ENCODE measurements at regions not wholly inside any gene's neighbourhood (a gene's known extent, or its start where the extent isn't known, plus 50 kb on each side); places are given as distances from the start of the nearest gene placed in this dataset.
"Not testable (repeated sequence)": the region's sequence is repeated elsewhere in the genome, so short reads cannot be mapped to it uniquely, and the experiment has no call there.

GRCh38 chr4:181846934-181847333 lies 396.3 kb upstream of the TENM3 start:
- TF ChIP-seq CTCF (IDR thresholded peaks at IDR 0.05) (no peak), POLR2A (IDR thresholded peaks at IDR 0.05) (no peak)
- H3K27me3 ChIP-seq, result no peaks in the 10 kb centered on the region
- WGBS, 2 donors, result 88 to 93% methylated on average over 4 of the region's 4 CpGs
- H3K4me3 ChIP-seq (replicated peaks in 1 of 3), result no peak overlapping the region
- no peak for DNase-seq
- no peak overlapping the region for H3K27ac ChIP-seq
- H3K9me3 ChIP-seq, result no peaks in the 10 kb centered on the region
- H3K4me1 ChIP-seq, result no peaks in the 10 kb centered on the region
- intact Hi-C loops (cut with DNase I), result no loop called here
- no peaks in the 10 kb centered on the region for H3K36me3 ChIP-seq

- Histone ChIP-seq H3K27me3 (no peaks in the 10 kb centered on the region), H3K4me1 (no peaks in the 10 kb centered on the region), H3K27ac (no peak overlapping the region), H3K9me3 (no peaks in the 10 kb centered on the region), H3K4me3 (replicated peaks in 1 of 3) (no peak overlapping the region), H3K36me3 (no peaks in the 10 kb centered on the region)
- TF ChIP-seq CTCF (IDR thresholded peaks at IDR 0.05) (no peak), POLR2A (IDR thresholded peaks at IDR 0.05) (no peak)
- DNase-seq, result no peak
- intact Hi-C loops (cut with DNase I), result no loop called here
- 85 to 90% methylated on average over 6 of the region's 6 CpGs for WGBS, 2 donors
Observed at GRCh38 chr4:181848357-181848756, 394.8 kb upstream of the TENM3 start.

- no peaks in the 10 kb centered on the region for H3K9me3 ChIP-seq
- DNase-seq, result no peak
- no peak overlapping the region for H3K4me3 ChIP-seq (replicated peaks in 1 of 3)
- no peaks in the 10 kb centered on the region for H3K27me3 ChIP-seq
- no peaks in the 10 kb centered on the region for H3K36me3 ChIP-seq
- TF ChIP-seq CTCF (IDR thresholded peaks at IDR 0.05) (no peak), POLR2A (IDR thresholded peaks at IDR 0.05) (no peak)
- intact Hi-C loops (cut with DNase I), result no loop called here
- 77 to 87% methylated on average over 2 of the region's 2 CpGs for WGBS, 2 donors
- no peaks in the 10 kb centered on the region for H3K4me1 ChIP-seq
- no peak overlapping the region for H3K27ac ChIP-seq
Observed at GRCh38 chr4:181849472-181849871, 393.7 kb upstream of the TENM3 start.

GRCh38 chr4:181853881-181854511 lies 389.2 kb upstream of the TENM3 start:
- Histone ChIP-seq H3K4me1 (peaks cover 0 to 5% of the 10 kb centered on the region in 2 donors), H3K9me3 (no peaks in the 10 kb centered on the region), H3K27ac (no peak overlapping the region), H3K4me3 (replicated peaks in 1 of 3) (no peak overlapping the region), H3K27me3 (no peaks in the 10 kb centered on the region), H3K36me3 (no peaks in the 10 kb centered on the region)
- intact Hi-C loops (cut with DNase I), result no loop called here
- TF ChIP-seq POLR2A (IDR thresholded peaks at IDR 0.05) (no peak), CTCF (IDR thresholded peaks at IDR 0.05) (no peak)
- DNase-seq, result no peak
- WGBS, 2 donors, result 73 to 77% methylated on average over 6 of the region's 6 CpGs

- no peaks in the 10 kb centered on the region for H3K27me3 ChIP-seq
- no peak overlapping the region for H3K27ac ChIP-seq
- DNase-seq, result no peak
- peaks cover 0 to 5% of the 10 kb centered on the region in 2 donors for H3K4me1 ChIP-seq
- H3K9me3 ChIP-seq, result no peaks in the 10 kb centered on the region
- TF ChIP-seq CTCF (IDR thresholded peaks at IDR 0.05) (no peak), POLR2A (IDR thresholded peaks at IDR 0.05) (no peak)
- H3K4me3 ChIP-seq (replicated peaks in 1 of 3), result no peak overlapping the region
- no peaks in the 10 kb centered on the region for H3K36me3 ChIP-seq
- WGBS, 2 donors, result 74 to 79% methylated on average over 1 of the region's 1 CpG
- intact Hi-C loops (cut with DNase I), result no loop called here
Observed at GRCh38 chr4:181855307-181855706, 387.9 kb upstream of the TENM3 start.

- H3K4me3 ChIP-seq (replicated peaks in 1 of 3); H3K27me3 ChIP-seq; intact Hi-C loops (cut with DNase I); H3K9me3 ChIP-seq; H3K36me3 ChIP-seq; DNase-seq; H3K4me1 ChIP-seq; H3K27ac ChIP-seq: not testable (repeated sequence)
- 73 to 82% methylated on average over 1 of the region's 1 CpG for WGBS, 2 donors
Observed at GRCh38 chr4:181857471-181857870, 385.7 kb upstream of the TENM3 start.
